Vagina (tissue), 2 donors: ENCODE measurements at regions not wholly inside any gene's neighbourhood (a gene's known extent, or its start where the extent isn't known, plus 50 kb on each side); places are given as distances from the start of the nearest gene placed in this dataset.

Experiments used
- POLR2AphosphoS5 ChIP-seq, 2 donors: sonication (generic); formaldehyde crosslinking; IDR thresholded peaks; one replicate each; pipeline ENCODE4 v1.9.0; 2017; ENCODE audit warnings: antibody characterized with exemption in 2 of 2, mild to moderate bottlenecking in 2 of 2, low read depth in 1 of 2; ENCODE audit not compliant: insufficient read depth in 1 of 2
- TF ChIP-seq, protein P1 (sequence below), 3 experiments: fragments of 450-650 bp in 2 of 3; fragments of 200-600 bp in 1 of 3; sonication (generic) in 1 of 3; IDR thresholded peaks; one replicate each; pipeline ENCODE4 v1.5.1; 2017 to 2019; ENCODE audit warnings: antibody characterized with exemption in 3 of 3, mild to moderate bottlenecking in 2 of 3, moderate library complexity in 2 of 3

DNA sequence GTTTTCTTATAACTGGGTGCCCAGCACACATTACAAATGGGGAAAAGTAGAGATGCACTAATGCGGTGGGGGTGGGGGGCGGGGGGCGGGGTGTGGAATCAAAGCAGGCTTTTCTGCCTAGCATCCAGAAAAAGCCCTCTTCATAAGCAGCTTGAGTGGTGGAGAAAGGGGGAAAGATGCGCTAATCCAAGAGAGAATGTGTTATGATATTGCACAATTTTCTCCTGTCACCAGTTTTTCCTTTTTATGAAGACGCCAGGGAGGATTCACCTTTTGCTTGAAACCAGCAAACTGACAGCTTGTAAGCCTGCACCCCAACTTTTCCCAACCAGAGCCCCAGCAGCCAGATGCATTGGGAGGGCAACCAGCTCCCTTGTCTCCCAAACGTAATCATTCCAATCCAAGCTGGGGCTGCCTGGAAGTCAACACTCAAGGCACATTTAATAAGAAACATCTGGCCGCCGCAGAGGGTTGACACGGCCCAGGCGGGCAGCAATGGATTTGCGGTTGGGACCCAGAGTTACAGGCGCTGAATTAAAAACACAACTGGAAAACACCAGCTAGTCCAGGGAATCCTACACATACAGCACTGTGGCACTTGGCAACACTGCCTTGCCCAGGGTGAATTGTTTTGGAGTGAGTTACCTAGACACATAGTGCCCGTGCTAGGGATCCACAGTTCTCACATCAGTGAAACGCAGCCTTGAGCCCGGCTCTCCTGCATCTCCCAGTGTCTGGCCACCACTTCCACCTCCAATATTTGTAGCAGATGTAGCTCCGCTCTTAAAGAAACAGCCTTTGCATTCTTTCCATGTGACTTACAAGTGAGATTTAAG, 218.5 kb upstream of the PRICKLE2 start:
- TF ChIP-seq, protein P1, sequence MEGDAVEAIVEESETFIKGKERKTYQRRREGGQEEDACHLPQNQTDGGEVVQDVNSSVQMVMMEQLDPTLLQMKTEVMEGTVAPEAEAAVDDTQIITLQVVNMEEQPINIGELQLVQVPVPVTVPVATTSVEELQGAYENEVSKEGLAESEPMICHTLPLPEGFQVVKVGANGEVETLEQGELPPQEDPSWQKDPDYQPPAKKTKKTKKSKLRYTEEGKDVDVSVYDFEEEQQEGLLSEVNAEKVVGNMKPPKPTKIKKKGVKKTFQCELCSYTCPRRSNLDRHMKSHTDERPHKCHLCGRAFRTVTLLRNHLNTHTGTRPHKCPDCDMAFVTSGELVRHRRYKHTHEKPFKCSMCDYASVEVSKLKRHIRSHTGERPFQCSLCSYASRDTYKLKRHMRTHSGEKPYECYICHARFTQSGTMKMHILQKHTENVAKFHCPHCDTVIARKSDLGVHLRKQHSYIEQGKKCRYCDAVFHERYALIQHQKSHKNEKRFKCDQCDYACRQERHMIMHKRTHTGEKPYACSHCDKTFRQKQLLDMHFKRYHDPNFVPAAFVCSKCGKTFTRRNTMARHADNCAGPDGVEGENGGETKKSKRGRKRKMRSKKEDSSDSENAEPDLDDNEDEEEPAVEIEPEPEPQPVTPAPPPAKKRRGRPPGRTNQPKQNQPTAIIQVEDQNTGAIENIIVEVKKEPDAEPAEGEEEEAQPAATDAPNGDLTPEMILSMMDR (IDR thresholded peaks at IDR 0.05) = no peak
- TF ChIP-seq POLR2AphosphoS5 (IDR thresholded peaks at IDR 0.05; ENCODE audit: insufficient read depth in 1 of 2, low read depth in 1 of 2) = peak in 1 of 2 donors; percentile 45
